MM.1S (cell line): ENCODE measurements at regions not wholly inside any gene's neighbourhood (a gene's known extent, or its start where the extent isn't known, plus 50 kb on each side); places are given as distances from the start of the nearest gene placed in this dataset.

Source experiments
- DNase-seq: peaks from one replicate; pipeline ENCODE4 v3.0.0-alpha.2; 2015
- H2AFZ ChIP-seq: fragments of 300-600 bp; sonication (generic); 2 replicates; pipeline ENCODE4 v1.6.0; 2016; ENCODE audit warnings: antibody characterized with exemption, low read length
- H3F3A ChIP-seq: fragments of 300-600 bp; sonication (generic); 2 replicates; pipeline ENCODE4 v1.6.1; 2016; ENCODE audit warnings: mild to moderate bottlenecking, antibody characterized with exemption, low read length, moderate library complexity, mixed read lengths; ENCODE audit not compliant: insufficient read depth
- H3K27ac ChIP-seq: fragments of 300-600 bp; sonication (generic); 2 replicates; pipeline ENCODE4 v1.5.1; 2016; ENCODE audit warnings: mild to moderate bottlenecking, low read length
- H3K27me3 ChIP-seq: fragments of 300-600 bp; sonication (generic); replicated peaks from 2 replicates; pipeline ENCODE4 v1.6.0; 2016; ENCODE audit warnings: low read length; ENCODE audit not compliant: insufficient read depth
- H3K36me3 ChIP-seq: fragments of 300-600 bp; sonication (generic); replicated peaks from 2 replicates; pipeline ENCODE4 v1.6.1; 2016; ENCODE audit warnings: mild to moderate bottlenecking, low read length, mixed read lengths; ENCODE audit not compliant: insufficient read depth
- H3K4me1 ChIP-seq: fragments of 300-600 bp; sonication (generic); 2 replicates; pipeline ENCODE4 v1.6.1; 2016; ENCODE audit warnings: low read length, mixed read lengths
- H3K4me2 ChIP-seq: fragments of 300-600 bp; sonication (generic); 2 replicates; pipeline ENCODE4 v1.6.0; 2016; ENCODE audit warnings: low read depth, low read length
- H3K4me3 ChIP-seq: fragments of 300-600 bp; sonication (generic); 2 replicates; pipeline ENCODE4 v1.5.1; 2016; ENCODE audit warnings: low read length, mixed read lengths
- H3K79me2 ChIP-seq: fragments of 300-600 bp; sonication (generic); 2 replicates; pipeline ENCODE4 v1.6.1; 2016; ENCODE audit warnings: mixed run types, low read length, mixed read lengths
- H3K9ac ChIP-seq: fragments of 300-600 bp; sonication (generic); 2 replicates; pipeline ENCODE4 v1.6.1; 2016; ENCODE audit warnings: low read length, mixed read lengths
- H3K9me2 ChIP-seq: fragments of 300-600 bp; sonication (generic); replicated peaks from 2 replicates; pipeline ENCODE4 v1.6.1; 2016; ENCODE audit warnings: mild to moderate bottlenecking, low read length, mixed read lengths; ENCODE audit not compliant: insufficient read depth
- H3K9me3 ChIP-seq: fragments of 300-600 bp; sonication (generic); replicated peaks from 2 replicates; pipeline ENCODE4 v1.6.1; 2016; ENCODE audit warnings: mild to moderate bottlenecking, low read length, mixed read lengths; ENCODE audit not compliant: insufficient read depth
- H4K20me1 ChIP-seq: fragments of 300-600 bp; sonication (generic); 2 replicates; pipeline ENCODE4 v1.6.1; 2016; ENCODE audit warnings: mild to moderate bottlenecking, low read length, moderate library complexity, mixed read lengths; ENCODE audit not compliant: insufficient read depth
- CTCF ChIP-seq: fragments of 300-600 bp; sonication (generic); IDR thresholded peaks from 2 replicates; pipeline ENCODE4 v1.5.1; 2016; ENCODE audit warnings: antibody characterized with exemption, low read length, mixed read lengths
- EZH2 ChIP-seq: fragments of 300-600 bp; sonication (generic); optimal IDR thresholded peaks from 2 replicates; pipeline ENCODE3; 2017; ENCODE audit warnings: low read depth, mild to moderate bottlenecking, antibody characterized with exemption, low read length, mixed read lengths
- EZH2phosphoT487 ChIP-seq: fragments of 300-600 bp; sonication (generic); IDR thresholded peaks from 2 replicates; pipeline ENCODE4 v1.6.1; 2018; ENCODE audit warnings: antibody characterized with exemption, low read length

- no peaks in the 10 kb centered on the region for H3K36me3 ChIP-seq
- no peak for TF ChIP-seq EZH2
- no peak for TF ChIP-seq EZH2phosphoT487
- TF ChIP-seq CTCF: no peak
Measured at GRCh38 chr3:18964640-18965039, 183.7 kb upstream of the KCNH8 start.

GRCh38 chr3:18951333-18951732 lies 197.0 kb upstream of the KCNH8 start:
- H3K27ac ChIP-seq: no peak overlapping the region
- H3K36me3 ChIP-seq: no peaks in the 10 kb centered on the region
- no peaks in the 10 kb centered on the region for H3K9me3 ChIP-seq
- H3K9ac ChIP-seq: no peak overlapping the region
- no peaks in the 10 kb centered on the region for H3K4me1 ChIP-seq
- no peaks in the 10 kb centered on the region for H3K79me2 ChIP-seq
- no peak overlapping the region for H3K4me3 ChIP-seq
- no peak for DNase-seq
- H3K9me2 ChIP-seq: no peaks in the 10 kb centered on the region
- no peaks in the 10 kb centered on the region for H3K27me3 ChIP-seq
- TF ChIP-seq EZH2phosphoT487: no peak
- no peak for TF ChIP-seq CTCF
- H4K20me1 ChIP-seq: no peaks in the 10 kb centered on the region
- H2AFZ ChIP-seq: no peak overlapping the region
- H3K4me2 ChIP-seq: no peak overlapping the region
- H3F3A ChIP-seq: no peaks in the 10 kb centered on the region

More at GRCh38 chr3:18964640-18965039, 183.7 kb upstream of the KCNH8 start:
- H3K4me3 ChIP-seq: no peak overlapping the region
- no peaks in the 10 kb centered on the region for H4K20me1 ChIP-seq
- H3K9me3 ChIP-seq: no peaks in the 10 kb centered on the region
- no peak for DNase-seq
- H3K9me2 ChIP-seq: no peaks in the 10 kb centered on the region
- no peaks in the 10 kb centered on the region for H3F3A ChIP-seq
- H2AFZ ChIP-seq: no peak overlapping the region
- H3K4me2 ChIP-seq: no peak overlapping the region
- no peak overlapping the region for H3K27ac ChIP-seq
- H3K4me1 ChIP-seq: no peaks in the 10 kb centered on the region
- no peak overlapping the region for H3K9ac ChIP-seq
- H3K27me3 ChIP-seq: no peaks in the 10 kb centered on the region
- no peaks in the 10 kb centered on the region for H3K79me2 ChIP-seq

GRCh38 chr3:18946524-18946923 lies 201.8 kb upstream of the KCNH8 start:
- no peak for DNase-seq
- Histone ChIP-seq H3K4me2 (no peak overlapping the region), H3K27me3 (no peaks in the 10 kb centered on the region), H4K20me1 (no peaks in the 10 kb centered on the region), H3K36me3 (no peaks in the 10 kb centered on the region), H3K27ac (no peak overlapping the region), H3K9me3 (no peaks in the 10 kb centered on the region), H2AFZ (no peak overlapping the region), H3K79me2 (no peaks in the 10 kb centered on the region), H3F3A (no peaks in the 10 kb centered on the region), H3K9ac (no peak overlapping the region), H3K4me3 (no peak overlapping the region), H3K4me1 (no peaks in the 10 kb centered on the region), H3K9me2 (no peaks in the 10 kb centered on the region)
- no peak for TF ChIP-seq EZH2
- no peak for TF ChIP-seq EZH2phosphoT487
- no peak for TF ChIP-seq CTCF
